NCI-H1436 (cell line): ENCODE measurements at regions not wholly inside any gene's neighbourhood (a gene's known extent, or its start where the extent isn't known, plus 50 kb on each side); places are given as distances from the start of the nearest gene placed in this dataset.

ENCODE experiments used
- DNase-seq: peaks from one replicate; lab custom pipeline; 2025; lab: John Stamatoyannopoulos, UW

GRCh38 chr7:89926194-89926593, 228.1 kb upstream of the STEAP1 start:
- DNase-seq, result no peak

- DNase-seq, result no peak
Measured at GRCh38 chr7:89926701-89927100, 227.6 kb upstream of the STEAP1 start.

GRCh38 chr7:89927762-89928161, 226.5 kb upstream of the STEAP1 start:
- DNase-seq, result no peak

GRCh38 chr7:89928451-89928850, 225.8 kb upstream of the STEAP1 start:
- no peak for DNase-seq

GRCh38 chr7:89934101-89934500, 220.2 kb upstream of the STEAP1 start:
- no peak for DNase-seq

GRCh38 chr7:89943525-89944050, 210.7 kb upstream of the STEAP1 start:
- no peak for DNase-seq

GRCh38 chr7:89958525-89959068, 195.7 kb upstream of the STEAP1 start:
- no peak for DNase-seq

GRCh38 chr7:89966067-89966664, 188.1 kb upstream of the STEAP1 start:
- no peak for DNase-seq

- no peak for DNase-seq
Measured at GRCh38 chr7:89975577-89975976, 178.7 kb upstream of the STEAP1 start.

- DNase-seq, result no peak
Measured at GRCh38 chr7:89987665-89988064, 166.6 kb upstream of the STEAP1 start.

- no peak for DNase-seq
Measured at GRCh38 chr7:89988074-89988473, 166.2 kb upstream of the STEAP1 start.

GRCh38 chr7:89989454-89989853, 164.8 kb upstream of the STEAP1 start:
- no peak for DNase-seq

- no peak for DNase-seq
Measured at GRCh38 chr7:89994483-89994882, 159.8 kb upstream of the STEAP1 start.

GRCh38 chr7:89998554-89998953, 155.7 kb upstream of the STEAP1 start:
- DNase-seq, result no peak

- DNase-seq, result no peak
Measured at GRCh38 chr7:90005836-90006235, 148.4 kb upstream of the STEAP1 start.

- no peak for DNase-seq
Measured at GRCh38 chr7:90007001-90007654, 147.1 kb upstream of the STEAP1 start.

- no peak for DNase-seq
Measured at GRCh38 chr7:90007831-90008230, 146.4 kb upstream of the STEAP1 start.

GRCh38 chr7:90022213-90022612, 132.1 kb upstream of the STEAP1 start:
- DNase-seq, result no peak

- DNase-seq, result no peak
Measured at GRCh38 chr7:90025771-90026170, 128.5 kb upstream of the STEAP1 start.

- DNase-seq, result no peak
Measured at GRCh38 chr7:90033850-90034249, 120.4 kb upstream of the STEAP1 start.

GRCh38 chr7:90053094-90053493, 101.2 kb upstream of the STEAP1 start:
- no peak for DNase-seq

GRCh38 chr7:90061077-90061476, 93.2 kb upstream of the STEAP1 start:
- DNase-seq, result no peak

GRCh38 chr7:90064370-90064769, 89.9 kb upstream of the STEAP1 start:
- no peak for DNase-seq

GRCh38 chr7:90067171-90067570, 87.1 kb upstream of the STEAP1 start:
- no peak for DNase-seq
